HepG2 (cell line): ENCODE measurements at regions not wholly inside any gene's neighbourhood (a gene's known extent, or its start where the extent isn't known, plus 50 kb on each side); places are given as distances from the start of the nearest gene placed in this dataset.

Source experiments
- AKAP8 ChIP-seq: sonication (generic); formaldehyde crosslinking; IDR thresholded peaks from 2 replicates; pipeline ENCODE4 v1.5.1; 2020; ENCODE audit warnings: mild to moderate bottlenecking, missing genetic modification reagents
- EEA1 ChIP-seq: sonication (generic); formaldehyde crosslinking; IDR thresholded peaks from 2 replicates; pipeline ENCODE4 v1.5.1; 2020; ENCODE audit warnings: mild to moderate bottlenecking, missing genetic modification reagents, borderline replicate concordance
- KLF13 ChIP-seq: sonication (generic); formaldehyde crosslinking; IDR thresholded peaks from 2 replicates; pipeline ENCODE4 v1.4.0; 2020; ENCODE audit warnings: mild to moderate bottlenecking, missing genetic modification reagents
- MED13 ChIP-seq: sonication (generic); formaldehyde crosslinking; IDR thresholded peaks from 2 replicates; pipeline ENCODE4 v1.5.0; 2020; ENCODE audit warnings: missing genetic modification reagents
- MIXL1 ChIP-seq: IDR thresholded peaks from 2 replicates; pipeline ENCODE4 v1.6.1; 2016
- RAD21 ChIP-seq: fragments of 450-650 bp; formaldehyde crosslinking; IDR thresholded peaks from 2 replicates; pipeline ENCODE4 v1.5.0; 2020; ENCODE audit warnings: mild to moderate bottlenecking
- RBM39 ChIP-seq: fragments of 200-400 bp; formaldehyde crosslinking; IDR thresholded peaks from one replicate; pipeline ENCODE4 v1.6.1; 2018; ENCODE audit warnings: antibody characterized with exemption, mild to moderate bottlenecking, low read depth, low read length; ENCODE audit not compliant: poor library complexity, severe bottlenecking
- TP53 ChIP-seq: sonication (generic); formaldehyde crosslinking; conservative IDR thresholded peaks from 2 replicates; pipeline ENCODE4 v1.4.0; 2020; ENCODE audit warnings: missing genetic modification reagents
- TF ChIP-seq, protein P1 (sequence below): sonication (generic); formaldehyde crosslinking; IDR thresholded peaks from 2 replicates; pipeline ENCODE4 v1.5.0; 2020; ENCODE audit warnings: mild to moderate bottlenecking, missing genetic modification reagents, moderate library complexity
- TF ChIP-seq, protein P2 (sequence below): IDR thresholded peaks from 2 replicates; pipeline ENCODE4 v1.6.1; 2018; ENCODE audit warnings: missing genetic modification reagents, mild to moderate bottlenecking, missing compliant biosample characterization
- TF ChIP-seq, protein P3 (sequence below): sonication (generic); formaldehyde crosslinking; conservative IDR thresholded peaks from 2 replicates; pipeline ENCODE4 v1.8.1; 2023; ENCODE audit warnings: missing genetic modification reagents
- TF ChIP-seq, protein P4 (sequence below): sonication (generic); formaldehyde crosslinking; IDR thresholded peaks from 2 replicates; pipeline ENCODE4 v1.4.0; 2020; ENCODE audit warnings: mild to moderate bottlenecking, missing genetic modification reagents

DNA sequence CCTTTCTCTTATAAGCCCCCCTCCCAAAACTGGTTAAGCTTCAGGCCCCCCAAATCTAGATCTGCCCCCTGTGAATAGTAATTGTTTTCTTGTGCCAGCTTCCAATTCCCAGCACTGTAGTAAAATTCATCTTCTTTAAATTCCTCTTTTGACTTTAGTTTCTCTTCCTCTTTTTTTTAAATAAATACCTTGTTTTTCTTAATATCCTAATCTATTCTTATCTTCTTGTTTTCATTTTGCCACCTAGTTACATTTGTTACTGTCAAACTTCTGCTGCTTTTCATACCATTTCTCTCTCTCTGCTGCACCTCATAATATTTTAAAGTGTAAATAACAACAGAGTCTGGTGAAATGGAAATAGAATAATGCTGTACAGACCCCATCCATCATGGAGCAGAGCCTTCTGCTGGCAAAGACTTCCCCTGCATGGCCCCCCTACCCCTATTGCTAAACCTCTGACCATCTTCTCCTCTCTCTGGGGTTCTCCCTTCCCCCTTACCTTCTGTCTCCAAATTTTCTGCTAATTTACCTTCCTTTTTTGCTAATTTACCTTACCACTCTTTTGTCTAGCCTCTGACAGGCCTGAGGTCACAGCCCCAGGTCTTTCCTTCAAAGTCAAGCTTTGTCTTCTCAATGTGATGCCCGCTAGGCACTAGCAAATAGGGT is 94.9 kb upstream of the PAPOLG start:
- TF ChIP-seq, protein P1, sequence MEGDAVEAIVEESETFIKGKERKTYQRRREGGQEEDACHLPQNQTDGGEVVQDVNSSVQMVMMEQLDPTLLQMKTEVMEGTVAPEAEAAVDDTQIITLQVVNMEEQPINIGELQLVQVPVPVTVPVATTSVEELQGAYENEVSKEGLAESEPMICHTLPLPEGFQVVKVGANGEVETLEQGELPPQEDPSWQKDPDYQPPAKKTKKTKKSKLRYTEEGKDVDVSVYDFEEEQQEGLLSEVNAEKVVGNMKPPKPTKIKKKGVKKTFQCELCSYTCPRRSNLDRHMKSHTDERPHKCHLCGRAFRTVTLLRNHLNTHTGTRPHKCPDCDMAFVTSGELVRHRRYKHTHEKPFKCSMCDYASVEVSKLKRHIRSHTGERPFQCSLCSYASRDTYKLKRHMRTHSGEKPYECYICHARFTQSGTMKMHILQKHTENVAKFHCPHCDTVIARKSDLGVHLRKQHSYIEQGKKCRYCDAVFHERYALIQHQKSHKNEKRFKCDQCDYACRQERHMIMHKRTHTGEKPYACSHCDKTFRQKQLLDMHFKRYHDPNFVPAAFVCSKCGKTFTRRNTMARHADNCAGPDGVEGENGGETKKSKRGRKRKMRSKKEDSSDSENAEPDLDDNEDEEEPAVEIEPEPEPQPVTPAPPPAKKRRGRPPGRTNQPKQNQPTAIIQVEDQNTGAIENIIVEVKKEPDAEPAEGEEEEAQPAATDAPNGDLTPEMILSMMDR (CRISPR knock-in tag), result no peak
- TF ChIP-seq TP53 (CRISPR knock-in tag) (no peak), AKAP8 (no peak), RAD21 (CRISPR knock-in tag) (no peak), EEA1 (CRISPR knock-in tag) (no peak), MIXL1 (CRISPR knock-in tag) (no peak), MED13 (CRISPR knock-in tag) (no peak), RBM39 (no peak), KLF13 (no peak)
- TF ChIP-seq, protein P2, sequence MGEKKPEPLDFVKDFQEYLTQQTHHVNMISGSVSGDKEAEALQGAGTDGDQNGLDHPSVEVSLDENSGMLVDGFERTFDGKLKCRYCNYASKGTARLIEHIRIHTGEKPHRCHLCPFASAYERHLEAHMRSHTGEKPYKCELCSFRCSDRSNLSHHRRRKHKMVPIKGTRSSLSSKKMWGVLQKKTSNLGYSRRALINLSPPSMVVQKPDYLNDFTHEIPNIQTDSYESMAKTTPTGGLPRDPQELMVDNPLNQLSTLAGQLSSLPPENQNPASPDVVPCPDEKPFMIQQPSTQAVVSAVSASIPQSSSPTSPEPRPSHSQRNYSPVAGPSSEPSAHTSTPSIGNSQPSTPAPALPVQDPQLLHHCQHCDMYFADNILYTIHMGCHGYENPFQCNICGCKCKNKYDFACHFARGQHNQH (CRISPR knock-in tag), result no peak
- TF ChIP-seq, protein P3, sequence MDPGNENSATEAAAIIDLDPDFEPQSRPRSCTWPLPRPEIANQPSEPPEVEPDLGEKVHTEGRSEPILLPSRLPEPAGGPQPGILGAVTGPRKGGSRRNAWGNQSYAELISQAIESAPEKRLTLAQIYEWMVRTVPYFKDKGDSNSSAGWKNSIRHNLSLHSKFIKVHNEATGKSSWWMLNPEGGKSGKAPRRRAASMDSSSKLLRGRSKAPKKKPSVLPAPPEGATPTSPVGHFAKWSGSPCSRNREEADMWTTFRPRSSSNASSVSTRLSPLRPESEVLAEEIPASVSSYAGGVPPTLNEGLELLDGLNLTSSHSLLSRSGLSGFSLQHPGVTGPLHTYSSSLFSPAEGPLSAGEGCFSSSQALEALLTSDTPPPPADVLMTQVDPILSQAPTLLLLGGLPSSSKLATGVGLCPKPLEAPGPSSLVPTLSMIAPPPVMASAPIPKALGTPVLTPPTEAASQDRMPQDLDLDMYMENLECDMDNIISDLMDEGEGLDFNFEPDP (CRISPR knock-in tag), result no peak
- TF ChIP-seq, protein P4, sequence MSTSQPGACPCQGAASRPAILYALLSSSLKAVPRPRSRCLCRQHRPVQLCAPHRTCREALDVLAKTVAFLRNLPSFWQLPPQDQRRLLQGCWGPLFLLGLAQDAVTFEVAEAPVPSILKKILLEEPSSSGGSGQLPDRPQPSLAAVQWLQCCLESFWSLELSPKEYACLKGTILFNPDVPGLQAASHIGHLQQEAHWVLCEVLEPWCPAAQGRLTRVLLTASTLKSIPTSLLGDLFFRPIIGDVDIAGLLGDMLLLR (CRISPR knock-in tag), result no peak
